ENCODE measurements at regions not wholly inside any gene's neighbourhood (a gene's known extent, or its start where the extent isn't known, plus 50 kb on each side); places are given as distances from the start of the nearest gene placed in this dataset.
"Not testable (repeated sequence)": the region's sequence is repeated elsewhere in the genome, so short reads cannot be mapped to it uniquely, and the experiment has no call there.

DNA sequence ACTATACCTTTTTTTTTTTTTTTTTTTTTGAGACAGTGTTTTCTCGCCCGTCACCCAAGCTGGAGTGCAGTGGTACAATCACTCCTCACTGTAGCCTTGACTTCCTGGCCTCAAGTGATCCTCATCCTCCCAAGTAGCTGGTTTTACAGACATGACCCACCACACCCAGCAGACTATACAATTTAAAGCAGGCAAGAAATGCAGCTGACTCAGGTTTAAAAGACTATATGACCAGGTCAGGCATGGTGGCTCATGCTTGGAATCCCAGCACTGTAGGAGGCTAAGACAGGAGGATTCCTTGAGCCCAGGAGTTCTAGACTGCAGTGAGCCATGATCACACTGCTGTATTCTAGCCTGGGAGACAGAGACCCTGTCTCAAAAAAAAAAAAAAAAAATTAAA lies 89.5 kb upstream of the AUTS2 start:
- DNase-seq: no peak

DNA sequence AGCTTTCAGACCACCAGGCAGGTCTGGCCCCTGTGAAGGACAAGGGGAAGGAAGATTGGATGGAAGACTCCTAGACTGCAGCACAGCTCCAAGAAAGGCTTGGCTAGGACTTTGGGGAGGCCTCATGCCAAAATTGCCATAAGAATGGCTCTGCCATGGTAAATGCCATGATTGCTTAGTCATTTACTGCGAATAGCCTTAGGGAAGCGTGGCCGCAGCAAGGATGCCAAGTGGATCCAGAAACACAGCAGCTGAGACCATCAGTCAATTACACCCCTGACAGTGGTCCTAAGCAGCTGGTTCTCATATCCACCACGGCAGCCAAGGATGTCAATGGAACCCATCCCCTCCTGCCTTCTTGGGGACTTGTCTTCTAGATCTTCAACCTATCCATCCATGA lies 88.2 kb upstream of the AUTS2 start:
- DNase-seq: no peak

DNA sequence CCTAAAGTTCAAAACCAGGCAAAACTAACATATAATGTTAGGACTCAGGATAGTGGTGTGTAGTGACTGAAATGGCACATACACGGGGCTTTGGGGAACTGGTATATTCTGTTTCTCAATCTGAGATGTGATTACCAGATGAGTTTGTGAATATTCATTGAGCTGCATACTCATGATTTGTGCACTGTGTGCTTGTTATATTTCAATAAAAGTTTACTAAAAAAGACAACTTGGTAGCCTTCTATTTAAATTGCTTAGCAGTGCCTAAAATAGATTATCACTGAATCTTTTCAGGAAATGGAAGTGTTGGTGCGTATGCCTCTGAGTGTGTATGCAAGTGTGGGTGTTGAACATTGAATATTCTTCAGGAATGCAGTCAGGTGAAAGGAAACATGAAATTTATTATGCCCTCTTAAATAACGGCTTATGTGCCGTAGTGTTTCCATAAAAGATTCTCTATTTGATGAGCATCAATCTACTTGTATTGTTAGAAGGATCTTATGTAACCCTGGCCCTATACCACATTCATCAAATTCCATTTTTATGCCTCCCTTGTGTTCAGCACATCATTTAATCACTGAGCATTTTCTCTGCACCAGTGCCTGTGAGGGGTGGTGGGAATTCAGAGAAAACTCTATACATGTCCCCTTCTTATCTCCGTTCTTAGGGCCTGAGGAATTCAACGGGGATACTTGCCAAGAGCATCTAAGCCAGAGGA lies 82.6 kb upstream of the AUTS2 start:
- DNase-seq: no peak

DNA sequence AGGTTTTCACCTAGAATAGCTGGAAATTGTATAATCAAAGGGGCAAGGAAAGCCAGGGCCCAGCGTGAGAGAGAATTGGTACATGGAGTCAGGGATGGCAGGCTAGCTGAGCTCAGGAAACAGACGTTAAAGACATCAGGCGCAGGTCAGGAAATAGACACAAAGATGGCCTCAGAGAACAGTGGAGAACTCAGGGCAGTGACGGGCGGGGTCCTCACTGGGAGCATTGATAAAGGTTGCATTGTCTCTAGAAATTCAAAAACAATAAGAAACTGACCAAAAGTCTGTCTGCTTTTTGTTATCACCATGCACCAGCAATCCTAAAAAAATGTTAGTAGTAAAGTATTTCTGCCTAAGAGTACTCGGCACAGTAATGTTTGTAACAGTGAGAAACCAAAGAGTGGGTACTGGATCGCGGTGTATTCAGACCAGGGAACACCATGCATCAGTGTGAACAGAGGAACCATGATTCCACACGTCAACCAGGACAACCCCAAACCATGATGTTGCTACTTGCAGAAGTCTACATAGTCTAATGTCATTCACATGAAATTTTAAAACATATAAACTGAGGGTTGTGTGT lies 81.9 kb upstream of the AUTS2 start:
- DNase-seq: no peak

DNA sequence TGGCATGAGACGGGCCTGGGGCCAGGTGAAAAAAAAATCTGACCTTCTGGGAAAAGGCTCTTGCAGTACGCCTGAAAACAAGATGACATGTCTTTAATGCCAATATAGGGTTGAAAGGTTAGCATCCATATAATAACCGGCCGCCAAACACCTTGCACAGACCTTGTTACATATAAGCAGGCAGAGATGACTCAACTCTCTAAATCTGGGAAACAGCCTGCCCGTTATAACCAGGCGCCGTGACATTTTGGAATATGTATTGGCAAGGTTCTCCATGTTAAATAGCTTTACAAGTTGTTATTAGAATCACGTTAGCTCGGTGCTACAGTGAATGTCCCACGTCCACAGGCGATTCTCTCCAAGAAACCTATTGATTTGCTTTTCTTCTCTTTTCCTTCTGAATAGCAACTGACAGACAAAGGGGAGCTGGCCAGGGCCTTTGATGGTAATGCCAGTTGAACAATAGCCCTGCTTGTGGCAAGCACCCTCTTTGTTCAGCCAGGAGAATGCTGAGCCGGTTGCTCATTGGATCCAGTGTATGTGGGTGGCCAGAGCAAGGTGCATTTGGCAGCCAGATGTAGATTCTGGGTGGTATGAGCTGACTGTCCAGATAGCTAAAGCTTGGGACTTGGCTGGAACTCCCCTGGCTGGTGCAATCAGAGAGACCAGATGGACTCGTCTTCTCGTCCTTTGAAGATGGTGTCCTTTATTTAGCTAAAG lies 80.1 kb upstream of the AUTS2 start:
- DNase-seq: no peak

DNA sequence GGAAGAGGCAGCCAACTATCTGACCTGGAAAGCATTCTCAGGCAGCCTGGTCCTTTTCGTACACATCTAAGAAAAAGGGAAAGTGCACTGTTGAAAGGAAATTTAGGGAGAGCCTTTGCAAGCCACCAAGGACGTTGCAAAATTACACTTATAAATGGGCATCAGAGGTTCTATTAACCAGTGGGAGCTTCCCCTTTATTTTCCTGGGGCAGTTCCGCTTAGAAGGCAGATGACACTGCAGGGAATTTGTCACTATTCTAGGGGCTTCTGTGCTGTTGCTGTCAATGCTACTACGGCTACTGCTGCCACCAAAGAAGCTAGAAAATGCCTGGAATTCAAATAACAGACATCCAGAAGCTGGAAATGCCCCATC lies 79.6 kb upstream of the AUTS2 start:
- no peak for DNase-seq

DNA sequence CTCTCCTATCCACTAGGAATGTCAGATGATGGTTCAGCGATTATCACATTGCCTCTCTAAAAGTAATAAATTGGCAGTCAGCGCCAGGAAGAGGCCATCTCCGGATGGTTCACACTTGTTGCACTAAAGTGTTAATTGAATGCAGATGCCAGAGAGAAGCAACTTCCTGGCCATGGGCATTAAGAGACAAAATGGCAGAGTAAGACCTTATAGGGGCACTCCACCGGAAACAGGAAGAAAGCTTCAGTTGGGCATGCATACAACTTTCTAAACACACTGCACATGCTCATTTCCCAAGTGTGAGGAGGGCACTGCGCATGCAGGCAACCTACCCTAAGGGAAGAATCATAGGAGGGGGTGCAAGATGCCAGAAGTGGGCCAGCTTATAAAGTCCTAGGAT lies 71.7 kb upstream of the AUTS2 start:
- DNase-seq: no peak

DNA sequence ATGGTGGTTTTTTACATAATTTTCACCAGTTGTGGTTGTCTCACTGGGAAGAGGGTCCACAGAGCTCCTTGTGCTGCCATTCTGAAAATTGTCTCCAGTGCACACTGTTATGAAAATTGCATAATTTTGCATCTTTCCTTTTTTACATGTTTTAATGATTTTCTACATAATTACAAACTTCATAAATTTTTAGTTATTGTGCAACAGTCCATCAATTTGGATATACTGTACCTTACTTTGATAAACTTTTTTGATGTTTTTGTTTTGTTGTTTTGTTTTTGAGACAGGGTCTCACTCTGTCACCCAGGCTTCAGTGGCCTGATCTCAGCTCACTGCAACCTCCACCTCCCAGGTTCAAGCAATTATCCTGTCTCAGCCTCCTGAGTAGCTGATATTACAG lies 70.6 kb upstream of the AUTS2 start:
- DNase-seq: no peak

DNA sequence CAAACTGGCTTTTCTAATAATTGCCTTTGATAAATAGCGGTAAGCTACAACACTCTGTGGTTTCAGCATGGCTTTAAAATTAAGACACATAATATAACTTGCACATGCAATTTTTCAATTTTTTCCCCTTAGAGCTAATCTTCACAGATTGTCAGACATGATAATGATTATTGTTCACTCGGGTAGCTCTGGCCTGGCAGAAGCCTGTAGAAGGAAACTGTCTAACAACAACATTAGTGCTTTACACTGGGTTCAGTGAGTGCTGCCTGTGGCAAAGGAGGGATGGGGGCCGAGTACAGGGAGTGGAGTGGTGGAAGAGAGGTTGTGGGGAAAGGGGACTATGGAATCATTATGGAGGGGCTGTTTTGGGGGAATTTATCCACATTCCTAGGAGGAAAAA lies 67.2 kb upstream of the AUTS2 start:
- no peak for DNase-seq

DNA sequence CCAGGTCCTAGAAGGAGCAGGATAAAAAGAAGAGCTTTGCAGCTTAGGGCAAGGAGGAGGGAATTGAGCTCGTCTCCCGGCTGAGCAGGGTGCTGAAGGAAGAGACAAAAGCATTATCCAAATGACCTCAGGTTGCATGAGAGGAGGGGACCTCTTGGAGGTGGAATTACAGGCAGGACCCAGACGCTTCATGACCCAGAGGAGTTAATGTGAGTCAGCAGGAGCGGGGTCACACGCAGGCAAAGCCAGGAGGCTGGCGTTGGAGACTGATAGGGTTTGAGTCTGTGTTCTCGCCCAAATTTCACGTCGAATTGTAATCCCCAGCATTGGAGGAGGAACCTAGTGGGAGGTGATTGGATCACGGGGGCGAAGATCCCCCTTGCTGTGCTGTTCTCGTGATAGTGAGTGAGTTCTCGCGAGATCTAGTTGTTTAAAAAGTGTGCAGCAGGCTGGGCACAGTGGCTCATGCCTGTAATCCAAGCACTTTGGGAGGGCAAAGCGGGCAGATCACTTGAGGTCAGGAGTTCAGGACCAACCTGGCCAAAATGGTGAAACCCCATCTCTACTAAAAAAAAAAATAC lies 63.7 kb upstream of the AUTS2 start:
- no peak for DNase-seq

DNA sequence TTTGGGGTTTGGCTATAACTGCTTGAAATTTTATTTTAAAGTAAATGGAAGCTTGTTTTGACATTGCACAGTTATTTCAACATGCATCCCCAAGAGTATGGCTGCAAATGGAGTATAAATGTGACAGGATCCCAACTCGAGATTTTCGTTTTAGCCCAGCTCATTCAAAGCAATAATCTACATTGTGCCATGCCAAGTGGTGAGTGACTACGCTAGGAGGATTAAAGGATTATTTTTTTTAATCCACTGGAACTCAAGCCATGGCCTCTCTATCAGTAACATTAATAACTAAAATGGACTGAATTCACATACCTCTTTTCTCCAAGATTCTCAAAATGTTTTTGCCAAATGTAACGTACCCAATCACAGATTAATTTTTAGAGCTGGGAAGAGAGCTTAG lies 60.6 kb upstream of the AUTS2 start:
- no peak for DNase-seq

DNA sequence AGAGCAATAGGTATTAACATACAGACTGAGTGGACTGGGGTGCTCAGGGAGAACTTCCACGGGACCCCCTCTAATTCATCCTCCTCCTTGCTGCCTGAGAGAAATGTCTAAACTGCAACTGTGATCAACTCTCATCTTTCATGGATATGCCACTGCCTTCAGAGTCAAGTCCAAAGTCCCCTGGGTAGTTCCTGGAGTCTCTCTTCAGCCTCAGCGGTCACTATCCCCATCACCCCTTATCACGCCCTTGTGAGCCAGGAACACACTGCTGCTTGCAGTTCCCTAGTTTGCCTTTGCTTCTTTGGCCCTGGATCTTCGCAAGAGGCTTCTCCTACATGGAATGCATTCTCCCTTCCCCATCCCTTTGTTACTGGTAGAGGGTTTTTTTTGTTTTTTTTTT lies 58.7 kb upstream of the AUTS2 start:
- no peak for DNase-seq

DNA sequence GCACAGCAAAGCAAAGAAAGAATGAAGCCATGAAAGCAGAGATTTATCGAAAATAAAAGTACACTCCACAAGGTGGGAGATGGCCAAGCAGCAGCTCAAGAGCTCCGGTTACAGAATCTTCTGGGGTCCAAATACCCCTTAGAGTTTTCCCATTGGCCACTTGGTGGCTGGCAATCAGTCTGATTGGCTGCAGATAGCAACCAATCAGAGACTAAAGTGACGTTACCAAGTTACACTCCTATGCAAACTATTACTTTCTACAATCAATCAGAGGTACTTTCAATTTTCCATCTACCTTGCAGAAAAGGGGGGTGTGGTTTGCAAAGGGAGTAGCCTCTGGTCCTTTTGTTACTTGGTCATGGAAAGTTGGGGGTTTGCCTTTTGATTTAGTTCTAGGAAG lies 58.0 kb upstream of the AUTS2 start:
- no peak for DNase-seq

DNA sequence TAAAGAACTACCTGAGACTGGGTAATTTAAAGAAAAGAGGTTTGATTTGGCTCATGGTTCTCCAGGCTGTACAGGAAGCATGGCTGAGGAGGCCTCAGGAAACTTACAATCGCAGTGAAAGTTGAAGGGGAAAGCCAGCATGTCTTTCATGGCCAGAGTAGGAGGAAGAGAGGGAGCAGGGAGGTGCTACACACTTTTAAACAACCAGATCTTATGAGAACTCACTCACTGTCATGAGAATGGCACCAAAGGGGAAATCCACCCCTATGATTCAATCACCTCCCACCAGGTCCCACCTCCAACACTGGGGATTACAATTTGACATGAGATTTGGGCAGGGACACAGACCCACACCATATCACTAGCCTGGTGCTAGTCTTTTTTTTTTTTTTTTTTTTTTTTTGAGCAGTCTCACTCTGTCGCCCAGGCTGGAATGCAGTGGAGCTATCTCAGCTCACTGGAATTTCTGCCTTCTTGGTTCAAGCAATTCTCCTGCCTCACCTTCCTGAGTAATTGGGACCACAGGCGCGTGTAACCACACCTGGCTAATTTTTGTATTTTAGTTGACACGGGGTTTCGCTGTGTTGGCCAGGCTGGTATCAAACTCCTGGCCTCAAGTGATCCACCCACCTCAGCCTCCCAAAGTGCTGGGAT lies 56.4 kb upstream of the AUTS2 start:
- DNase-seq: not testable (repeated sequence)

DNA sequence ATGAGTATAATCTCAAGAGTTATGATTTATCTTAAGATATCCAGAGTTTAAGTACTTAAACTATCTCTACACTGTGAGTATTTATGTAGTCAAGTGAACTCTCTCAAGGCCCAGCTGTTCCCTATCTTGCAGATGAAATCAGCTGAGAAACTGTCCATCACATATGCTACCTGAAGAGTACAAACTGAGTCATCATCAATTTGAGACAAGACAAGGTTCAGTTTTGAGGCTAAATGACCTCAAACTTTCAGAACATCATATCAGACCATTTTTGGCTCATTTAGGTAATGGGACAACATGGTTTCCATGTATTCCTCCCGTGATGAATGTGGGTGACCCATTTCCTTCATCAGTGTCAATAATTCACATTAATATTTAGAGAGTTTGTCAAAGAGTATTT lies 53.1 kb upstream of the AUTS2 start:
- DNase-seq: no peak

All from DMS 273 treated with DMSO at 0.1 percent for 48 hours (cell line).